ENCODE measurements at regions not wholly inside any gene's neighbourhood (a gene's known extent, or its start where the extent isn't known, plus 50 kb on each side); places are given as distances from the start of the nearest gene placed in this dataset.
A peak's percentile ranks its signal among the peaks of the same experiment; 100 is the strongest.

DNA sequence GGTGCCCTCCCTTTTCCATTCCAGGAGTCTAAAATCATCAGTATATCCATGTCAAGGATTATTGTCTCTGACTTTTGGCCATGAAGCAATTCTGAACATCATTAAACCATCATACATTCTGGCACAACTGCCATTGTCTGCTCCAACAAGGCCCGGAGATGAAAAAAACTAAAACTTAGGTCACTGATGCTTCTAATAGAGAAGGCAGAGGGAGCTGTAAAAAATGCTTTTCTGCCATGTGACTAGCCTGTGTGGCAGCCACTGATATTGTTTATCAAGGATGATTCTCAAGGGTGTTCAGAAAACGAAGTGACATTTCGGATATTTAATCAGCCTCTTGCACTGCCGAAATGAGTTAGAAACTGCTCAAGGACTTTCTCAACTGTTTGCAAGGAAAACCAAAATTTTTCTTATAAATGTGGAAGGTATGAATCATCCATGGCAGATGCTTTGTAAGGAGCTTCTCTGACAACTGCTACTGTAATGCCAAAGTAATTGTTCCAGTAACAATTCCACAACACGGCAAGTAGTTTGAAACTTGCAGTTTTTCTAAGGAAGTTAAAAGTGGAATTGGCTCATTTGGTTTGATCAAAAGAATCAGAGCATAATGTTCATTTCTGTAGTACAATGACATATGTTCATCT lies 1076.5 kb upstream of the FLRT2 start:
- H3K4me3 ChIP-seq (ENCODE audit: low read length): no peak overlapping the region
- peak; percentile 13 for DNase-seq (ENCODE audit: low read depth)
- no peak for TF ChIP-seq CTCF (conservative IDR thresholded peaks at IDR 0.05; ENCODE audit: low read length)

- no peak for TF ChIP-seq CTCF (conservative IDR thresholded peaks at IDR 0.05; ENCODE audit: low read length)
- no peak for DNase-seq (ENCODE audit: low read depth)
These were observed 1075.8 kb upstream of the FLRT2 start for GRCh38 chr14:84454114-84454513.

GRCh38 chr14:84456946-84457345 lies 1073.0 kb upstream of the FLRT2 start:
- H3K4me3 ChIP-seq (ENCODE audit: low read length): no peak overlapping the region
- TF ChIP-seq CTCF (conservative IDR thresholded peaks at IDR 0.05; ENCODE audit: low read length): no peak
- DNase-seq (ENCODE audit: low read depth): no peak

More at GRCh38 chr14:84454114-84454513, 1075.8 kb upstream of the FLRT2 start:
- H3K4me3 ChIP-seq (ENCODE audit: low read length): no peak overlapping the region

- TF ChIP-seq CTCF (conservative IDR thresholded peaks at IDR 0.05; ENCODE audit: low read length): no peak
- DNase-seq (ENCODE audit: low read depth): no peak
- H3K4me3 ChIP-seq (ENCODE audit: low read length): no peak overlapping the region
These were observed 1071.1 kb upstream of the FLRT2 start for GRCh38 chr14:84458881-84459280.

DNA sequence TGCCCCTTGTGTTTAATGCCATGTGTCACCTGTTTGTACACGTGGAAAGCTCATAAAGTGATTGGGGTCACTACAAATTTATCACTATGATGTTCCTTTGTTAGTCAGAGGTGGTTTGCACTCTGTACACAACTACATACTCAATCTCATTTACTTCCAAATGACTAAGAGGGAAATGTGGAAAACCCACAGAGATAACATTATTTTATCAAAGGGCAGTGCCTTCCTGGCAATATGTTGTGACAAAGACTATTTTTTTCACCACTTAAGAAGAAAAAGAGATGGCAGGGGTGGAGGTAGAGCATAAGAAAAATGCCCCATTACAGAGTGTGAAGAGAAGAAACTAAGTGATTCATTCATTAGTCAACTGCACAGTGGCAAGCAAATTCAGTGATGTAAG lies 1064.1 kb upstream of the FLRT2 start:
- no peak overlapping the region for H3K4me3 ChIP-seq (ENCODE audit: low read length)
- TF ChIP-seq CTCF (conservative IDR thresholded peaks at IDR 0.05; ENCODE audit: low read length): no peak
- DNase-seq (ENCODE audit: low read depth): no peak

DNA sequence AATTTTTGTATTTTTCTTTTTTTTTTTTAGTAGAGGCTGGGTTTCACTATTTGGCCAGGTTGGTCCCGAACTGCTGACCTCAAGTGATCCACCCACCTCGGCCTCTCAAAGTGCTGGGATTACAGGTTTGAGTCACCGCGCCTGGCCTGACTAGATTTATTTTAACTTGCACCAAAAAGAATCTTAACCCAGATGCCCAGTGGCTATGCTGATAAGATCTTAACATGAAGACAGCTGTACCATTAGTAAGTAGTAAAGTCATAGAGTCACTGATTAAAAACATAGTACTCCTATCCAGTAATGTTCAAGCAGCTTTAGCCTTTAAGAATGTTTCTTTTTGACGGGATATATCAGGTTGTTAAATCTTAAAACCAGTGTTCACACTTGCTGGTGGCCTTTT lies 1061.8 kb upstream of the FLRT2 start:
- DNase-seq (ENCODE audit: low read depth): no peak
- TF ChIP-seq CTCF (conservative IDR thresholded peaks at IDR 0.05; ENCODE audit: low read length): no peak
- no peak overlapping the region for H3K4me3 ChIP-seq (ENCODE audit: low read length)

GRCh38 chr14:84477996-84478395 lies 1051.9 kb upstream of the FLRT2 start:
- H3K4me3 ChIP-seq (ENCODE audit: low read length): no peak overlapping the region
- TF ChIP-seq CTCF (conservative IDR thresholded peaks at IDR 0.05; ENCODE audit: low read length): no peak
- no peak for DNase-seq (ENCODE audit: low read depth)
